ENCODE measurements at regions not wholly inside any gene's neighbourhood (a gene's known extent, or its start where the extent isn't known, plus 50 kb on each side); places are given as distances from the start of the nearest gene placed in this dataset.

- DNase-seq (ENCODE audit: low read depth, low spot score) = no peak
Measured at GRCh38 chr18:45168866-45169600, 446.2 kb upstream of the SLC14A2 start.

GRCh38 chr18:45169610-45170009 is 445.7 kb upstream of the SLC14A2 start:
- DNase-seq (ENCODE audit: low read depth, low spot score) = peak; percentile 52

- DNase-seq (ENCODE audit: low read depth, low spot score) = no peak
Measured at GRCh38 chr18:45171679-45172191, 443.5 kb upstream of the SLC14A2 start.

- no peak for DNase-seq (ENCODE audit: low read depth, low spot score)
Measured at GRCh38 chr18:45173327-45173726, 441.9 kb upstream of the SLC14A2 start.

- DNase-seq (ENCODE audit: low read depth, low spot score) = no peak
Measured at GRCh38 chr18:45173799-45174519, 441.3 kb upstream of the SLC14A2 start.

GRCh38 chr18:45174629-45175136 is 440.6 kb upstream of the SLC14A2 start:
- no peak for DNase-seq (ENCODE audit: low read depth, low spot score)

- no peak for DNase-seq (ENCODE audit: low read depth, low spot score)
Measured at GRCh38 chr18:45175511-45175910, 439.8 kb upstream of the SLC14A2 start.

- no peak for DNase-seq (ENCODE audit: low read depth, low spot score)
Measured at GRCh38 chr18:45186832-45187231, 428.4 kb upstream of the SLC14A2 start.

GRCh38 chr18:45191795-45192194 is 423.5 kb upstream of the SLC14A2 start:
- DNase-seq (ENCODE audit: low read depth, low spot score) = no peak

- peak; percentile 95 for DNase-seq (ENCODE audit: low read depth, low spot score)
Measured at GRCh38 chr18:45197526-45197970, 417.7 kb upstream of the SLC14A2 start.

GRCh38 chr18:45198526-45198925 is 416.8 kb upstream of the SLC14A2 start:
- no peak for DNase-seq (ENCODE audit: low read depth, low spot score)

- DNase-seq (ENCODE audit: low read depth, low spot score) = no peak
Measured at GRCh38 chr18:45201029-45201428, 414.2 kb upstream of the SLC14A2 start.

GRCh38 chr18:45201489-45201888 is 413.8 kb upstream of the SLC14A2 start:
- DNase-seq (ENCODE audit: low read depth, low spot score) = no peak

GRCh38 chr18:45202061-45202460 is 413.2 kb upstream of the SLC14A2 start:
- no peak for DNase-seq (ENCODE audit: low read depth, low spot score)

GRCh38 chr18:45203677-45204076 is 411.6 kb upstream of the SLC14A2 start:
- no peak for DNase-seq (ENCODE audit: low read depth, low spot score)

- DNase-seq (ENCODE audit: low read depth, low spot score) = no peak
Measured at GRCh38 chr18:45207328-45207727, 407.9 kb upstream of the SLC14A2 start.

- DNase-seq (ENCODE audit: low read depth, low spot score) = no peak
Measured at GRCh38 chr18:45208164-45208563, 407.1 kb upstream of the SLC14A2 start.

- peak; percentile 75 for DNase-seq (ENCODE audit: low read depth, low spot score)
Measured at GRCh38 chr18:45212181-45213039, 402.9 kb upstream of the SLC14A2 start.

- DNase-seq (ENCODE audit: low read depth, low spot score) = no peak
Measured at GRCh38 chr18:45213040-45213333, 402.3 kb upstream of the SLC14A2 start.

- no peak for DNase-seq (ENCODE audit: low read depth, low spot score)
Measured at GRCh38 chr18:45218436-45218835, 396.8 kb upstream of the SLC14A2 start.

GRCh38 chr18:45221363-45221762 is 393.9 kb upstream of the SLC14A2 start:
- DNase-seq (ENCODE audit: low read depth, low spot score) = peak; percentile 48

GRCh38 chr18:45222180-45222579 is 393.1 kb upstream of the SLC14A2 start:
- DNase-seq (ENCODE audit: low read depth, low spot score) = no peak
